ENCODE measurements at regions not wholly inside any gene's neighbourhood (a gene's known extent, or its start where the extent isn't known, plus 50 kb on each side); places are given as distances from the start of the nearest gene placed in this dataset.
"Not testable (repeated sequence)": the region's sequence is repeated elsewhere in the genome, so short reads cannot be mapped to it uniquely, and the experiment has no call there.

- TF ChIP-seq CTCF, EP300, POLR2A (IDR thresholded peaks at IDR 0.05): not testable (repeated sequence)
These were observed 268.8 kb downstream of the CDY2B start for GRCh38 chrY:17611256-17611655.
